IPS-18c (cell line): ENCODE measurements at regions not wholly inside any gene's neighbourhood (a gene's known extent, or its start where the extent isn't known, plus 50 kb on each side); places are given as distances from the start of the nearest gene placed in this dataset.

Source experiments
- H3K4me3 ChIP-seq: 2 replicates; pipeline ENCODE4 v1.7.0; 2013; ENCODE audit warnings: low read depth, mild to moderate bottlenecking, low read length, moderate library complexity; ENCODE audit not compliant: insufficient read depth
- H3K9me3 ChIP-seq: one replicate; pipeline ENCODE4 v1.6.1; 2013; ENCODE audit warnings: mild to moderate bottlenecking, low read length, moderate library complexity; ENCODE audit not compliant: control insufficient read depth, insufficient read depth

GRCh38 chr3:194212161-194212844 lies 76.4 kb downstream of the HES1 start:
- Histone ChIP-seq H3K4me3 (no peak overlapping the region), H3K9me3 (no peaks in the 10 kb centered on the region)

- no peak overlapping the region for H3K4me3 ChIP-seq
- no peaks in the 10 kb centered on the region for H3K9me3 ChIP-seq
Observed at GRCh38 chr3:194212845-194213331, 76.9 kb downstream of the HES1 start.

DNA sequence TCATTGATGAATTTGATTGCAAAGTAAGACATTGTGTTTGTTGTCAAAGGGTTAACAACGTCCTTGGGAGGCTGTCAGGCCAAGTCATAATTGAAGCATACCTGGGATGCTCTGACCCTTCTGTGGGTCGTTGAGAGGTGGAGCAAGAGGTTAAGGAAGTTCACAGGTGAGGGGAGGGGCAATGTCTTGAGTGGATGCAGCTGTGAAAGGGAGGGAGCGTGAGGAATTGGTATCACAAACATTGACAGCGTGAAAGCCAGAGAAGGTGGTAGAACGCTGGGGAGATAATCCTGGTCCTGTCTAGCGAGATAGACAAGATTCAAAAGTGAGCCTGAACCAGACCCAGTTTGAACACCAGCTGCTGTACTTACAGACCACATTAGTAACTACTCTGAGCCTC lies 79.4 kb downstream of the HES1 start:
- no peaks in the 10 kb centered on the region for H3K9me3 ChIP-seq
- H3K4me3 ChIP-seq, result no peak overlapping the region

- no peaks in the 10 kb centered on the region for H3K9me3 ChIP-seq
Observed at GRCh38 chr3:194218646-194219453, 82.9 kb downstream of the HES1 start.

GRCh38 chr3:194219826-194220410 lies 84.0 kb downstream of the HES1 start:
- H3K9me3 ChIP-seq, result no peaks in the 10 kb centered on the region
- H3K4me3 ChIP-seq, result no peak overlapping the region

More at GRCh38 chr3:194218646-194219453, 82.9 kb downstream of the HES1 start:
- no peak overlapping the region for H3K4me3 ChIP-seq

GRCh38 chr3:194220901-194221326 lies 85.0 kb downstream of the HES1 start:
- no peaks in the 10 kb centered on the region for H3K9me3 ChIP-seq
- no peak overlapping the region for H3K4me3 ChIP-seq

DNA sequence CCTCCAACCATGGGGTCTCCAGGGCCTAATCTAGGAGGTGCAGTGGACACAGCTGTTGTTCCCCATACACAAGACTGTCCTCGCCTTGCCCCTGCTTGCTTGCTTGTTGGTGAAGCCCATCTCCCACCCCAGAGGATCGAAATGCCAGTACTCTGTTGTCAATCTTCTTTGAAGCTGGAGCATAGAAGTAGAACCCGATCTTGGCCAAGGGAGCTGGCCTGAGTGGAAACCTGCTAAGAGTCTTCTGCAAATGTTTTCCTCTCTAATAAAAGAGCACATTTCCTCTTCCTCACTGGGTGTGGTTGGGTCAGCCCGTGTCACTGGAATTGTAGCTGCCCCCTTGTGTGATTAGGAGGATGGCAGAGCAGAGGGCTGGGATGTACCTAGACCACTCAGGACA lies 85.4 kb downstream of the HES1 start:
- Histone ChIP-seq H3K4me3 (no peak overlapping the region), H3K9me3 (no peaks in the 10 kb centered on the region)

DNA sequence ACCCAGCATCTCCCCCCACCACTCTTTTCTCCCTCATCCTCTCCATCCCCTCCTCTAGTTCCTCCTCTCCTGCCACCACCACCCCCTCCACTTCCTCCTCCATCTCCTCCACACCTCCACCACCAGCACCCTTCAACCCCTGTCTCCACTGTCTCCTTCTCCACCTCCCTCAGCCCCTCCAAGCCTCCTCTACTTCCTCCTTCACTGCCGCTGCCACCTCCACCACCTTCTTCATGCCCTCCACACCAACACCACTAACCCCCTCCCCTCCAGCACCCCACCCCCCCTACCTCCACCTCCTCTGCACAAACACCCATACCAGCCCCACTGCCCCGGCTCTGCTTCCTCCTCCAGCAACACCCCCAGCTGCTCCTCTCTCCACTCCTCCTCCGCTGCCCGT lies 88.0 kb downstream of the HES1 start:
- Histone ChIP-seq H3K9me3 (peaks cover 2% of the 10 kb centered on the region), H3K4me3 (no peak overlapping the region)

DNA sequence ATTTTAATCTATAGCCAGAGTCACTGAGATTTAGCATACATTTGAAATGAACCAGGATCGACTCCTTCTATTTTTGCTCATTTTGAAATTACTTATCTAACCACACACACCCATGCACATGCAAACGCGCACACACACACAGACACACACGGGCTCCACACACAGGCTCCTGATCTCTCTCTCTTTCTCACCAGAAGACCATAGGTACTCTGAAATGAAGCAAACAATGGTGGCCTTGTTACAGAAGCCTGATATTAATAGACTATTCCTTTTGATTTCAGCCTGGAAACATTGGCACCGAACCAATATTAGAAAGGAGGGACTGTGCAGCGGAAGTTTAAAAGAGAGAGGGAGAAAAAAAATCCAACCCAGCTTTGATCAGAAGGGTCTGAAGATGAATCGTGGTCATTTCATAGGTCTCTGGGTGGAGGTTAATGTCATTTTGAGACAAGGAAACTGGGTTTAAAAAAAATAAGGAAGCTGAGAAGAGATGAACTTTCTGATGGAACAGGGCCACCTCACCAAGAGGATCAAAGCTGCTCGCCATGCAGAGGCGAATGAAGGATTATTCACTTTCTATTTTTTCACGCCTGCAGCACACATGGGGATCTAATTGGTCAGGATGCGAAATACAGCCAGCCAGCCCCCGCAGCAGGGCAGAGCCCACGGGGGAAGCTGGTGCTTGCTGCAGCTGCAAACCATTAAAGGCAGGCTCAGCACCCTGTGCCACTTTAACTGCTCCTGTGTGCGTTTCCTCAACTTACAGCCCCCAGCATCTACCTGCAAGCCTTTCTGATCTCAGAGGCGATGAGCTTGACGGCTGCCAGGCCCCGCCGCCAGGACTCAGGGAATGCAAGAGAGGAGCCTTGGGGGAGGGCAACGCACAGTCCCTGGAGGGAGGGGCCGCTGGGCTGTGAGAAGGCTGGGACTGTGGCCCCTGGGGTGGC lies 88.8 kb downstream of the HES1 start:
- H3K4me3 ChIP-seq, result no peak overlapping the region; the same call in 1 of the 2 replicates
- H3K9me3 ChIP-seq, result peaks cover 2% of the 10 kb centered on the region

DNA sequence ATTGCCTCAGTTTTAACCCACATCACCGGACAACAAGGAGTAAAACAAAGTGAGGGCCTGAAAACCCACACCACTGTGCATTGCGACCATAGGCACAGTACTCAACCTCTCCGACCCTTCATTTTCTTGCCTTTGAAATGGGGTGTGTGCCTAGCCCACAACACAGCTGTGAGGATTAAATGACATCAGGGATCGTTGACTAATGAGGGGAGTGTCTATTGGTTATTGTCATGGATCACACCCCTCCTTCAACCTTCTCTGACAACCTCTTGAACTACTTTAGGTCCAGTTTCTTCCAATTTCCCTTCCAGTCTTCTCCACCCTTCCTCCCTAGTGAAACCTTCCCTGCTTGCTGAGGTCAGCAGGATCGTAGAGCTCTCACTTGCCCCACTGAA lies 89.5 kb downstream of the HES1 start:
- Histone ChIP-seq H3K9me3 (peaks cover 2% of the 10 kb centered on the region), H3K4me3 (no peak overlapping the region)

DNA sequence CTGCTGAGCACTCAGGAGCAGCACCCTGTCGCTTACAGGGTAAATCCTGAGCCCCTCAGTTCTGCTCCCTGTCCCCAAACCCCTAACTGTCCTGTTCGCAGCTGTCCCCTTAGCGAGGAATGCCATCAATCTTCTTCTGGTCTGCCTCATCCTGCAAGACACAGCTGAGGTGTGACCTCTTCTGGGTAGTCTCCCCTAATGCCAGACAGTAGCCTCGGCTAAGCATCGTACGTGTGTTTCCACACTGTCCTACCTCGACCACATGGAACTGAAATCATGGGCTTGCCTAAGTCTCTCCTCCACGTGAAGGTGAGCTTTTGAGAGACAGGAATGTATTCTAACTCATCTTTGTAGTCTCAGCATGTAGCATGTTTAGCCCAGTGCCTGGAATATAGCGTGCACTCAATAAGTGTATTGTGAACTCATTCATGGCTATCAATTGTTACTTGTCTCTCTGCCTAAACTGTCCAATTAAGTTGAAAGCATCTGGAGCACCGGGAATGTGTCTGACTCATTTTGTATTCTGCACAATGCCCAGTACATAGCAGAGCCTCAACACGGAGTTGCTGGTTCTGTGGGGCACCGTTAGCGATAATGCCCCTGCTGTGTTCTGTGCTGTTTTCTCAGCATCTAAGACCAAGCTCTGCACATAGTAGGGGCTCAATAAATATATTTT lies 90.2 kb downstream of the HES1 start:
- Histone ChIP-seq H3K4me3 (no peak overlapping the region), H3K9me3 (peaks cover 2% of the 10 kb centered on the region)

- H3K4me3 ChIP-seq, result no peak overlapping the region
- H3K9me3 ChIP-seq, result no peaks in the 10 kb centered on the region
Observed at GRCh38 chr3:194231929-194232832, 96.2 kb downstream of the HES1 start.

- no peaks in the 10 kb centered on the region for H3K9me3 ChIP-seq
- no peak overlapping the region for H3K4me3 ChIP-seq
Observed at GRCh38 chr3:194233150-194233549, 97.2 kb downstream of the HES1 start.

- H3K4me3 ChIP-seq, result no peak overlapping the region
- no peaks in the 10 kb centered on the region for H3K9me3 ChIP-seq
Observed at GRCh38 chr3:194235160-194235559, 99.2 kb downstream of the HES1 start.

DNA sequence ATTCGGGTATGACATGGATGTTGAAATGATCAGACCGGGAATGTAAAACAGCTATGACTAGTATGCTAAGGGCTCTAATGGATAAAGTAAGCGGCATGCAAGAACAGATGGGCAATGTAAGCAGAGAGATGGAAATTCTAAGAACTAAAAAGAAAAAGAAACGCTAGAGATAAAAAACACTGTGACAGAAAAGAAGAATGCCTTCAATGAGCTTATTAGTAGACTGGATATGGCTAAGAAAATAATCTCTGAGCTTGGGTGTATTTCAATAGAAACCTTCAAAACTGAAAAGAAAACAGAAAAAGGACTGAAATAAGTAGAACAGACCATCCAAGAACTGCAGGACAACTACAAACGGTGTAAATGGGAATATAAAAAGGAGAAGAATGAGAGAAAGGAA lies 101.2 kb downstream of the HES1 start:
- no peaks in the 10 kb centered on the region for H3K9me3 ChIP-seq
- H3K4me3 ChIP-seq, result no peak overlapping the region

DNA sequence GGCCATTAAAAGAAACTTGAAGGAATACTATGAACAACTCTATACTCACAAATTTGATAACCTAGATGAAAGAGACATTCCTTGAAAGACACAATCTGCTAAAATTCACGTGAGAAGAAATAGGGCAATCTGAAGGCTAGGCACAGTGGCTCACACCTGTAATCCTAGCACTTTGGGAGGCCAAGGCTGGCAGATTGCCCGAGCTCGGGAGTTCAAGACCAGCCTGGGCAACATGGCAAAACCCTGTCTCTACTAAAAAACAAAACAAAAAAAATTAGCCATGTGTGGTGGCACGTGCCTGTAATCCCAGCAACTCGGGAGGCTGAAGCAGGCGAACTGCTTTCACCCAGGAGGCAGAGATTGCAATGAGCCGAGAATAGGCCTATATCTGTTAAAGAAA lies 104.8 kb downstream of the HES1 start:
- no peak overlapping the region for H3K4me3 ChIP-seq

More for the DNA sequence above, 104.8 kb downstream of the HES1 start:
- H3K9me3 ChIP-seq, result no peaks in the 10 kb centered on the region
